ENCODE measurements at regions not wholly inside any gene's neighbourhood (a gene's known extent, or its start where the extent isn't known, plus 50 kb on each side); places are given as distances from the start of the nearest gene placed in this dataset.
"Not testable (repeated sequence)": the region's sequence is repeated elsewhere in the genome, so short reads cannot be mapped to it uniquely, and the experiment has no call there.

DNA sequence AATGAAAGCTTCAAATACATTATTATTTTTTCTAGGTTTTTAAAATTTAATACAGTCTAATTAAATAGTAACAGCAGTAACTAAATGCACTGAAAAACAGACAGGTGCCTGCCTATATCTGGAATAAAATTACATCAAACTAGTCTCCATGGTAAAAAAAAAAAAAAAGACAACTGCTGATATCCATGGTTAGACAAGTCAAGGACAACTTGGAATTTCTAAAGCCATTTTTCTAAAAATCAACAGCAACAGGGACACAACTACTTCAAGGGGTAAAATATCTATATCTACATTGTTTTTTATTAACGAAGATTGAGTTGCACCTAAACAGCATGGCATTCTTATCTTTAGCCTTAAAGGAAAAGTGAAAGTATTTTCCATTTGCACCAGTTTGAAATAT lies 74.7 kb upstream of the VPREB1 start:
- peak; percentile 44 for FAIRE-seq
- DNase-seq (ENCODE audit: extremely low spot score, insufficient read length, low read depth): no peak

DNA sequence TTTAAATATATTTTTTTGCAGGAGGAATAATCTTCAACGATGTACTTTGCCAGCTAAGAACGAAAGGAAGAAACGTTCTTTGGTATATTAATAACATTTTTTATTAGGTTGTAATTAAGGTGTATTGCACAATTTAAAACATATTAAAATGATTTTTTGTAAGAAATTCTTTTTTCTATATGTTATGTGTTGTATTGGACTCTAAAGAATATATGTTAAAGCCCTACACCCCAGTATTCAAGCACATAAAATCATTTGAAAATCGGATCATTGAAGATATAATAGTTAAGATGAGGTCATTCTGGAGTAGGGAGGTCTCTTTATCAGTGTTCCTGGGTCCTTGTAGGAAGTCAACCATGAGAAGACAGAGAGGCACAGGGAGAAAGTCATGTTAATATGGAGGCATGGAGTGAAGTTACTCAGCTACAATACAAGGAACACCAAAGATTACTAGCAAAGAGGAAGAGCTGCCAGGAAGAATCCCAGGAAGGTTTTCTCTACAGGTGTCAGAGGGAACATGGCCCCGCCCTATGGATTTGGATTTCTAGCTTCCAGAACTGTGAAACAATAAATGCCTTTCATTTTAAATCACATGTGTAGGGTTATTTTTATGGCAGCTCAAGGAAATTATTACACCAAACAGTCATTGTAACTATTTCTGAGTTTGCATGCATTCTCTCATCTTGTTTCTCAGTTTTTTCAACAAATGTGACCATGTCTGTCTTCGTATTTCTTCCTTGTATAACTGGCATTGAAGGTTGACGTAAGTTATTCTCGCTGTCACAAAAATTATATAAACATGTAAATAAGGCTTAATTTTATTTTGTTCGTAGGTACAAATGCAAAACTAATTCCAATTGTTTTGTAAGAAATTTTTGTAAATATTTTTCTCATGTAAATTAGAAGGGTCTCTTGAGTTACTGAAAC lies 75.4 kb upstream of the VPREB1 start:
- no peak for FAIRE-seq
- no peak for DNase-seq (ENCODE audit: extremely low spot score, insufficient read length, low read depth)

GRCh38 chr22:22168190-22168940 lies 76.2 kb upstream of the VPREB1 start:
- FAIRE-seq (no peak), DNase-seq (ENCODE audit: extremely low spot score, insufficient read length, low read depth) (no peak)

DNA sequence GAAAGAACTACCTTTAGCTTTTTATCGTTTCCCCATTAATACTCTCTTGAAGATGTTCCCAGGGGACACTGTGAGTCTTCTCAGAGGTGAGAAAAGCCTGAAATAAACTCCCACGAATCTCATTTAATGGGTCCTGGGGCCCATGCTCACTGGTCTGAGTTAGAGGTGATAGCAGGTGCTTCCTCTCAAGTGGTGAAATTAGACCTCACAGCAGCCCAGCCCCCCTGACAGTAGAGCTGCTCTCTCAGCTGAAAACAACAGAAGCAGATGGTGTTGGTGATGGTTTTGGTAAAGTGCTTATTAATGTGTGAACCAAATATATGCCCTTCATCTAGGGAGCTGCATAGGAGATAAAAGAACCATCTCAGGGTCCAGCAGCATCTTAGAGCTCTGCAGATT lies 76.8 kb upstream of the VPREB1 start:
- DNase-seq (ENCODE audit: extremely low spot score, insufficient read length, low read depth) (no peak), FAIRE-seq (peak; percentile 96)

DNA sequence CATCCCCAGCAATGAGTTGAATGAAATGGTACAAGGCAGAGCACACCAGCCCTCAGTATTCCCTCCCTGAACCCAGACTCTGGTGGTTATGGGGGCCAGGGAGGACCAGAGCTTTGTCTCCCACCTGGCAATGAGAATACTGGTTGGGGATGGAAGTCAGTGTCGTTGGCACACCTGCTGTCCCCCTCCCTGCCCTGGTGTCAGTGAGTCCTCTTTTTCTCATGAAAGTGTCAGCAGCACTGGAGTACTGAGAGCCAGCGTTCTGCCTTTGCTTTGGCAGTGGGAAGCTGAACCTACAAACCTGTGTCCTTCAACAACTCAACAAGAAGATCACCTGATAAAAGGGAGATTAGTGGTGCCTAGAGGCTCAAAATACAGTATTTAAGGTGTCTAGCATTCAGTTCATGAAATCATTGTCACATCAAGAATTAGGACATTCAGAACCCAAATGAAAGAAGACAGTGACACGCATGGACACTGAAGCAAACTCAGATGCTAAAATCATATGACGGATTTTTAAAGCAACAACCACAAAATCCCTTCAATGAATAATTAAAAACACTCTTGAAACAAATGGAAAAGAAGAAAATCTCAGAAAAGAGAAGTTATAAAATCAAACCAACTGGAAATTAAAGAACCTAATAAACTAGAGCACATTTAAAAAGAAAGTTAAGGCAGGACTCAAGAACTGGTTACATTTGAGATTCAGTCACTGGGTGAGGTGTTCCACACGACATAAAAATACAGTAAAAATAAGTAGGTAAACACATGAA lies 77.5 kb upstream of the VPREB1 start:
- DNase-seq (ENCODE audit: extremely low spot score, insufficient read length, low read depth): no peak
- FAIRE-seq: peak; percentile 33

DNA sequence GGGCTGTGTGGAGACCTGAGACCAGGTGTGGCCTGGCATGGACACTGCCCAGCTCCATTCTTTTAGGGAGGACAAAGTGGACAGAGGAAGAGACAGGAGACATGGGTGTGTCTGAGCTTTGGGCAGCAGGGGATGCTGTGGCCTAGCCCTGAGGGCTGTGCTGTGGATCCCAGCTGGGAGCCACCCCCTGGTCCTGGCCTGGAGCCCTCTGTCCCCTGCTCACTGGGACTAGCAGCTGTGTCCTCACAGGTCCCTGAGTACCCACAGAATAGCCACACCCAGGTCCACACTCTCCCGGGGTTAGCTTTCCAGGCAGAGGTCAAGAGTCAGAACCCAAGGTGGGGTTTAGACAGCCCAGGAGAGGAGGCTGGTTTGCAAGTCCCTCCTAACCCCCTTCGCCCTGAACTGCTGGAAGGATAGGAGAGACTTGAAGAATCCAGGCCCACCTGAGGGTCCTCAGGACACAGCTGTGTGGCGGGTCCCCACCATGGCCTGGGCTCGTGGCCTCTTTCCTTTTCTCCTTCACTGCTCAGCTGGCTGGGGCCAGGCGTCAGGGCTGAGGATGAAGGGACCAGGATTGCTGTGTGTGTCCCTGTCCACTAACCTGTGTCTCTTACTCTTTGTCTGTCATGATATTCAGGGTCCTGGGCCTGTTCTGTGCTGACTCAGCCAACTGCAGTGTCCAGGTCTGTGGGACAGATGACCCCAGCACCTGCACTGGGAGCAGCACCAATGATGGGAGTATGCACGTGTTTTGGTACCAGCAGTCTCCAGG lies 78.5 kb upstream of the VPREB1 start:
- FAIRE-seq: no peak
- no peak for DNase-seq (ENCODE audit: extremely low spot score, insufficient read length, low read depth)

DNA sequence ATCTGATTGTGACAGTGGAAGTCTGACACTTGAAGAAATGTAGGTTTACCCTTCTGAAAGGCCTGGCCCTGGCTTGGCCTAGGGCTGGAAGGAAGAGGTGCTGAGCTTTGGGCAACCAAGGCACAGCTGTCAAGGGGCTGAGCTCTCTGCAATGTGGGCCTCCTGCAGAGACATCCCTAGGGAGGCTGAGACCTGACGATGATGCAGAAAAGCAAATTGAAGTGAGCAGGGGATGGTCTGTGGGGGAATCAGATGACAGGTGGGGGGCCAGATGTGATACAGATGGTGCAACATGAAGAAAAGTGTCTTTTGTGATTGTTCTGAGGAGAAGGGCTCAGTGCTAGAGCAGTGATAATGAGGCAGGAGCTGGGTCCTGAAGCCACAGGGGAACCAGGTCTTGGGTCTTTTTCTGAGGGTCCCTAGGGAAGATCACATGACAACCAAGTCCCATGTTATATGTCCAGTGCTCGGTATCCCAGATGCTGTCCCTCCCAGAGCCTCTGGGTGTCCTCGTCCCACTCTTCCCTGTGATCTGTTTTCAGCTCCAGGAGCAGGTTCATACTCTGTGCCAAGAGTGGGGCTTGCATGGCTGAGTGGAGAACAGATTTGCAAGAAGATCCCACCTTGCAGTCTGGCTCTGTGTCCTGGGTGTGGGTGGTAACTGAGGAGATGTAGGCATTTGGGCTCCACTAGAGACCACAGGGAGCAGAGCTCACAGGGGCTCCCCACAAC lies 79.9 kb upstream of the VPREB1 start:
- no peak for DNase-seq (ENCODE audit: extremely low spot score, insufficient read length, low read depth)
- FAIRE-seq: no peak

GRCh38 chr22:22161924-22162851 lies 82.4 kb upstream of the VPREB1 start:
- peak; percentile 91 for FAIRE-seq
- DNase-seq (ENCODE audit: extremely low spot score, insufficient read length, low read depth): peak; percentile 39

DNA sequence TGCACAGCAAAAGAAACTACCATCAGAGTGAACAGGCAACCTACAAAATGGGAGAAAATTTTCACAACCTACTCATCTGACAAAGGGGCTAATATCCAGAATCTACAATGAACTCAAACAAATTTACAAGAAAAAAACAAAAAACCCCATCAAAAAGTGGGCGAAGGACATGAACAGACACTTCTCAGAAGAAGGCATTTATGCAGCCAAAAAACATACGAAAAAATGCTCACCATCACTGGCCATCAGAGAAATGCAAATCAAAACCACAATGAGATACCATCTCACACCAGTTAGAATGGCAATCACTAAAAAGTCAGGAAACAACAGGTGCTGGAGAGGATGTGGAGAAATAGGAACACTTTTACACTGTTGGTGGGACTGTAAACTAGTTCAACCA lies 83.8 kb upstream of the VPREB1 start:
- not testable (repeated sequence) for DNase-seq (ENCODE audit: extremely low spot score, insufficient read length, low read depth); FAIRE-seq

- DNase-seq (ENCODE audit: extremely low spot score, insufficient read length, low read depth) (no peak), FAIRE-seq (no peak)
Measured at GRCh38 chr22:22159384-22159783, 85.2 kb upstream of the VPREB1 start.

DNA sequence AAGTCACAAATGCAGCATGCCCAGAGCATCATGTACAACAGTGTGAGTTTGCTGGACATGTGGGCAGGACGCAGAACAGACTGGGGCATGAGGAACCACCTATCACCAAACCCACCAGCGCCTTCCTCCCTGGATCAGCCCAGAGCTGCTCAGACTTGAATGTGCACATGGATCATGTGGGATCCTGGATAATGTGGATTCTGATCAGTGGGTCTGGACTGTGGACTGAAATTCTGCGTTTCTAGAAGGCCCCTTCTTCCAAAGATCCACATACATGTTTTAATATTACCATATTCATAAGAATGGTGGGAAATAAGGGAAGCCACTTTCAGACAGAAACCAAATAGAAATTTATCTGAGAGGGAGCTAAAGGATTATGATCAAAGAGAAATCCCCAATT lies 85.6 kb upstream of the VPREB1 start:
- no peak for FAIRE-seq
- DNase-seq (ENCODE audit: extremely low spot score, insufficient read length, low read depth): no peak

- DNase-seq (ENCODE audit: extremely low spot score, insufficient read length, low read depth): no peak
- no peak for FAIRE-seq
Measured at GRCh38 chr22:22158207-22158816, 86.3 kb upstream of the VPREB1 start.

GRCh38 chr22:22157348-22157725 lies 87.2 kb upstream of the VPREB1 start:
- FAIRE-seq (peak; percentile 9), DNase-seq (ENCODE audit: extremely low spot score, insufficient read length, low read depth) (no peak)

DNA sequence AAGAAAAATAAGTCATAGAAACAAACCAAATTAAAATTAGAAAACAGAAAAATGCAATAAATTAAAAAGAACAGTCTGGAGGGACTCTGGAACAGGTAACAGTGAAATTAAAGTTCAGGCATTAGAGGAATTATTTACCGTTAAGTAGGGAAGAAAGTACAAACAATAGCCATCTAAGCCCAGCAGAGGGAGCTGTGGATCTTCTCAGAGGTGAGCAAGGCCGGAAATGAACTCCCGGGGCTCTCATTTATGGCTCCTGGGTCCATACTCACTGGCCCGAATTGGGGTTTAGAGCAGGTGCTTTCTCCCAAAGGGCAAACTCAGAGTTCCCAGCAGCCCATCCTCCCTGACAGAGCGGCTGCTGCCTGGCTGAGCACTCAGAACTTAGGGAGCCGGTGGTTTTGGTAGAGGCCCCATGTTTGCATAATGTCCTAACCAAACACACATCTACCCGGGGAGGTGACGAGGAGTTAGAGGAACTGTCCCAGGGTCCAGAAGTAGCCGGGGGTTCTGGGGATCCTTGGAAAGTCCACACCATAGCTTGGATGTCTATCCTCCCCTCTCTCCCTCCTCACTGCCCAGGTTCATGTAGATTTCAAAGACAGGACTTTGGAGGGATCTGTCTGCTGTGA lies 87.8 kb upstream of the VPREB1 start:
- FAIRE-seq (peak; percentile 91), DNase-seq (ENCODE audit: extremely low spot score, insufficient read length, low read depth) (peak; percentile 73)

DNA sequence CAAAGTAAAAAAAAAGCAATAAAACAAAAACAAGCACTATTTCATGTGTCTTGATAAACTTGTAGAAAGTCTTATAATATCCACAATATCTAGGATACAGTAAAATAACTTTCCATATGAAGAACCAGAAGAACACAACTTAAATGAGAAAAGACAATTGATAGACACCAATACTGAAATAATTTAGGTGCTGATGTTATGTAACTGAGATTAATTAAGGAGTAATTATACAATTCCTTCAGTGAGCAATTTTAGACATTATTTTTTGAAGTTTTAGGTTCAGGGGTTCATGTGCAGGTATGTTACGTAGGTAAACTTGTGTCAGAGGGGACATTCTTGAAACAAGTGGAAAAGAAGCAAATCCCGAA lies 88.3 kb upstream of the VPREB1 start:
- no peak for DNase-seq (ENCODE audit: extremely low spot score, insufficient read length, low read depth)
- no peak for FAIRE-seq

- no peak for DNase-seq (ENCODE audit: extremely low spot score, insufficient read length, low read depth)
- FAIRE-seq: no peak
Measured at GRCh38 chr22:22155607-22156006, 89.0 kb upstream of the VPREB1 start.

GRCh38 chr22:22155146-22155545 lies 89.4 kb upstream of the VPREB1 start:
- no peak for DNase-seq (ENCODE audit: extremely low spot score, insufficient read length, low read depth)
- FAIRE-seq: no peak
